ENCODE measurements at regions not wholly inside any gene's neighbourhood (a gene's known extent, or its start where the extent isn't known, plus 50 kb on each side); places are given as distances from the start of the nearest gene placed in this dataset.

GRCh38 chr17:70987867-70988340, 818.6 kb downstream of the KCNJ2 start:
- ChIA-PET CTCF (no interaction called here), POLR2A (no interaction called here)
- Mint-ChIP-seq H3K9me3 (peaks cover 28% of the 10 kb centered on the region), H3K27ac (no peak overlapping the region), H3K27me3 (no peaks in the 10 kb centered on the region), H3K4me1 (no peaks in the 10 kb centered on the region), H3K4me3 (no peak overlapping the region), H3K36me3 (ENCODE audit: low read depth) (no peaks in the 10 kb centered on the region)
- DNase-seq = no peak

GRCh38 chr17:70988622-70989021, 819.3 kb downstream of the KCNJ2 start:
- H3K9me3 Mint-ChIP-seq = peaks cover 30% of the 10 kb centered on the region
- CTCF ChIA-PET = no interaction called here

GRCh38 chr17:70989280-70989679, 819.9 kb downstream of the KCNJ2 start:
- ChIA-PET CTCF (no interaction called here), POLR2A (no interaction called here)
- no peak for DNase-seq
- Mint-ChIP-seq H3K27ac (no peak overlapping the region), H3K4me3 (no peak overlapping the region), H3K9me3 (peaks cover 32% of the 10 kb centered on the region), H3K4me1 (no peaks in the 10 kb centered on the region), H3K36me3 (ENCODE audit: low read depth) (no peaks in the 10 kb centered on the region), H3K27me3 (no peaks in the 10 kb centered on the region)

More at GRCh38 chr17:70988622-70989021, 819.3 kb downstream of the KCNJ2 start:
- H3K4me3 Mint-ChIP-seq = no peak overlapping the region
- no peaks in the 10 kb centered on the region for H3K27me3 Mint-ChIP-seq
- H3K4me1 Mint-ChIP-seq = no peaks in the 10 kb centered on the region
- no peak for DNase-seq
- H3K27ac Mint-ChIP-seq = no peak overlapping the region
- POLR2A ChIA-PET = no interaction called here
- H3K36me3 Mint-ChIP-seq (ENCODE audit: low read depth) = no peaks in the 10 kb centered on the region

- Mint-ChIP-seq H3K4me3 (no peak overlapping the region), H3K9me3 (peaks cover 18% of the 10 kb centered on the region), H3K36me3 (ENCODE audit: low read depth) (no peaks in the 10 kb centered on the region), H3K27me3 (no peaks in the 10 kb centered on the region), H3K27ac (no peak overlapping the region), H3K4me1 (no peaks in the 10 kb centered on the region)
- ChIA-PET CTCF (no interaction called here), POLR2A (no interaction called here)
- no peak for DNase-seq
Observed at GRCh38 chr17:70994194-70994593, 824.9 kb downstream of the KCNJ2 start.

DNA sequence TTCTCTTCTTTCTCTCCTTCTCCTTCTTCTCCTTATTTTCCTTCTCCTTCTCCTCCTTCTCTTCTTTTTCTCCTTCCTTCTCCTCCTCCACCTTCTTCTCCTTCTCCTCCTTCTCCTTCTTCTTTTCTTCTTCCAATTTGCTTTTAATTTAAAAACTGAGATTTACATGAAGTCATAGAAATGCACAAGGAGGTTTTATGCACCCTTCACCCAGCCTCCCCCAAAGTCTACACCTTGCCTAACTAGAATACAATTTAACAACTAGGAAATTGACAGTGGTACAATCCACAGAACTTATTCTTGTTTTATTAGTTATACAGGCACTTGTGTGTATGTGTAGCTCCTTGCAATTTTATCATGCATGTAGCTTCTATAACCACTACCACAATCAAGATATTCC, 826.7 kb downstream of the KCNJ2 start:
- Mint-ChIP-seq H3K4me1 (no peaks in the 10 kb centered on the region), H3K27me3 (no peaks in the 10 kb centered on the region), H3K4me3 (no peak overlapping the region), H3K9me3 (peaks cover 15% of the 10 kb centered on the region), H3K27ac (no peak overlapping the region), H3K36me3 (ENCODE audit: low read depth) (no peaks in the 10 kb centered on the region)
- ChIA-PET CTCF (no interaction called here), POLR2A (no interaction called here)
- no peak for DNase-seq

DNA sequence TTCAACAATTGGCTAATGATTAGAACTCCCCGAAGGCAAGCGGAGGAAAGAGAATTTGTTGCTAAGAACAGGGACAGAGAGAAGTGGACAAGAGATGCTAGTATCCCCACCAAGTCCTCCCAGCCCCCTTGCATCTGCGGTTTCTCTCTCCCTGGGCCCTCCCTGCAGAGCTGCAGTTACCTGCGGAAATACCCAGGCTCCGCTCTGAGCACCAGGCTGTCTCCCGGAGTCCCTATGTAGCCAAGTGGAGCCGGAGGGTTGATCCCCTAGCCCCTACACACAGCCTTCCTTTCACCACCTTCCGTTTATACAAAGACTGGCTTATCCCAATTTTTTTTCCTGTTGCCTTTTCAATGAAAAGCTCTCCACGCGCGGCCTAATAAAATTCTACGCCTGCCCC, 834.4 kb downstream of the KCNJ2 start:
- Mint-ChIP-seq H3K27me3 (no peaks in the 10 kb centered on the region), H3K4me3 (no peak overlapping the region), H3K27ac (no peak overlapping the region), H3K36me3 (ENCODE audit: low read depth) (no peaks in the 10 kb centered on the region), H3K9me3 (peaks cover 6% of the 10 kb centered on the region), H3K4me1 (no peaks in the 10 kb centered on the region)
- POLR2A ChIA-PET = no interaction called here
- CTCF ChIA-PET = no interaction called here
- DNase-seq = no peak

GRCh38 chr17:71004413-71004812, 835.1 kb downstream of the KCNJ2 start:
- Mint-ChIP-seq H3K27me3 (no peaks in the 10 kb centered on the region), H3K9me3 (peaks cover 6% of the 10 kb centered on the region), H3K27ac (no peak overlapping the region), H3K4me1 (no peaks in the 10 kb centered on the region), H3K36me3 (ENCODE audit: low read depth) (no peaks in the 10 kb centered on the region), H3K4me3 (no peak overlapping the region)
- DNase-seq = no peak
- CTCF ChIA-PET = no interaction called here
- POLR2A ChIA-PET = no interaction called here

DNA sequence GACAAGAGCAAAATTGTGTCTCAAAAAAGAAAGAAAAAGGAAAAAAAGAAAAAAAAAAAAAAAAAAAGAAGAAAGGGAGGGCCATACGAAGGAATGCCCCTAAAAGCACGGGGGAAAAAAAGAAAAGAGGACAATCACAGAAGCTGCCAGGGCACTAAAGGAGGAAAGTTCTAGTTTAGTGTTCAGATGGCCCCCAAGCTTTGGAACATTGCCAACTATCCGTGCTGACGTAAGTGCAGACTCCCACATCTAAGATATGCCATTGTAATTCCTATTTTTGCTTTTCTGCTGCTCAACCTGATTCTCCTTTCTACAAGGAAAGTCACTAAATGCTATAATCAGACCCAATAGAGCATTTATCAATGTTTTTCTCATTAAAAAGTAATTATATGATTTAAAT, 842.1 kb downstream of the KCNJ2 start:
- no peak for DNase-seq
- Mint-ChIP-seq H3K27me3 (no peaks in the 10 kb centered on the region), H3K4me3 (no peak overlapping the region), H3K27ac (no peak overlapping the region), H3K9me3 (peaks cover 7% of the 10 kb centered on the region), H3K4me1 (no peaks in the 10 kb centered on the region), H3K36me3 (ENCODE audit: low read depth) (no peaks in the 10 kb centered on the region)
- ChIA-PET CTCF (no interaction called here), POLR2A (no interaction called here)

- H3K27me3 Mint-ChIP-seq = no peaks in the 10 kb centered on the region
- no peak overlapping the region for H3K4me3 Mint-ChIP-seq
- no peak overlapping the region for H3K27ac Mint-ChIP-seq
- CTCF ChIA-PET = no interaction called here
- H3K4me1 Mint-ChIP-seq = no peaks in the 10 kb centered on the region
- POLR2A ChIA-PET = no interaction called here
- H3K9me3 Mint-ChIP-seq = peaks cover 3% of the 10 kb centered on the region
- DNase-seq = no peak
- no peaks in the 10 kb centered on the region for H3K36me3 Mint-ChIP-seq (ENCODE audit: low read depth)
Observed at GRCh38 chr17:71019699-71020098, 850.4 kb downstream of the KCNJ2 start.

- H3K4me3 Mint-ChIP-seq = no peak overlapping the region
- peaks cover 3% of the 10 kb centered on the region for H3K9me3 Mint-ChIP-seq
- H3K36me3 Mint-ChIP-seq (ENCODE audit: low read depth) = no peaks in the 10 kb centered on the region
- CTCF ChIA-PET = no interaction called here
- POLR2A ChIA-PET = no interaction called here
- DNase-seq = no peak
- no peaks in the 10 kb centered on the region for H3K4me1 Mint-ChIP-seq
- H3K27me3 Mint-ChIP-seq = no peaks in the 10 kb centered on the region
- no peak overlapping the region for H3K27ac Mint-ChIP-seq
Observed at GRCh38 chr17:71022758-71023157, 853.4 kb downstream of the KCNJ2 start.

- DNase-seq = no peak
- no peak overlapping the region for H3K27ac Mint-ChIP-seq
- ChIA-PET POLR2A (no interaction called here), CTCF (no interaction called here)
- no peaks in the 10 kb centered on the region for H3K4me1 Mint-ChIP-seq
- no peaks in the 10 kb centered on the region for H3K9me3 Mint-ChIP-seq
- no peaks in the 10 kb centered on the region for H3K27me3 Mint-ChIP-seq
- H3K36me3 Mint-ChIP-seq (ENCODE audit: low read depth) = no peaks in the 10 kb centered on the region
- no peak overlapping the region for H3K4me3 Mint-ChIP-seq
Observed at GRCh38 chr17:71023249-71024030, 854.1 kb downstream of the KCNJ2 start.

GRCh38 chr17:71024172-71024571, 854.8 kb downstream of the KCNJ2 start:
- ChIA-PET POLR2A (no interaction called here), CTCF (no interaction called here)
- Mint-ChIP-seq H3K27ac (no peak overlapping the region), H3K36me3 (ENCODE audit: low read depth) (no peaks in the 10 kb centered on the region), H3K4me3 (no peak overlapping the region), H3K27me3 (no peaks in the 10 kb centered on the region), H3K9me3 (no peaks in the 10 kb centered on the region), H3K4me1 (no peaks in the 10 kb centered on the region)
- DNase-seq = no peak

DNA sequence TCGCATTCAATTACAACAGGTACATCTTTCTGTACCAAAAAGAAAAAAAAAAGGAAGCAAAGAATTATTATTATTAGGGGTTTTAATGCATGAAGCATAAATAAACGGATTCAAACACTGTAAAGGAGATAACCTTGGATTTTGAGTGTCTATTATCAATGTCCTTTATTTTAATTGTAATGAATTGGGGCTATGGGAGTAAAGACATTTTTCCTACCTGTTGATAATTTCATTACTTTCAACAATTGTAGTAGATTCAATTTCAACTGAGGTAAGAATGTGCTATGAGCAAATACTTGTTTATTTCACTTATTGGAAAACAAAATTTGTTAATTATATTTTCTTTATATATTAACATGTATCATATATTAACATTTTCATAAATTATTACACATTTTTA, 855.6 kb downstream of the KCNJ2 start:
- Mint-ChIP-seq H3K27ac (no peak overlapping the region), H3K4me1 (no peaks in the 10 kb centered on the region)

GRCh38 chr17:71029246-71029645, 859.9 kb downstream of the KCNJ2 start:
- no peaks in the 10 kb centered on the region for H3K27me3 Mint-ChIP-seq
- H3K9me3 Mint-ChIP-seq = peaks cover 6% of the 10 kb centered on the region
- no peak for DNase-seq
- no peaks in the 10 kb centered on the region for H3K4me1 Mint-ChIP-seq
- H3K27ac Mint-ChIP-seq = no peak overlapping the region
- no peak overlapping the region for H3K4me3 Mint-ChIP-seq
- no peaks in the 10 kb centered on the region for H3K36me3 Mint-ChIP-seq (ENCODE audit: low read depth)
- ChIA-PET POLR2A (no interaction called here), CTCF (no interaction called here)

More for the DNA sequence above, 855.6 kb downstream of the KCNJ2 start:
- ChIA-PET CTCF (no interaction called here), POLR2A (no interaction called here)
- no peak for DNase-seq
- Mint-ChIP-seq H3K27me3 (no peaks in the 10 kb centered on the region), H3K36me3 (ENCODE audit: low read depth) (no peaks in the 10 kb centered on the region), H3K9me3 (no peaks in the 10 kb centered on the region), H3K4me3 (no peak overlapping the region)
